H4 (cell line): ENCODE measurements at regions not wholly inside any gene's neighbourhood (a gene's known extent, or its start where the extent isn't known, plus 50 kb on each side); places are given as distances from the start of the nearest gene placed in this dataset.

Source experiments
- DNase-seq: peaks from one replicate; pipeline ENCODE4 v3.0.0-alpha.2; 2015; ENCODE audit warnings: low spot score

- no peak for DNase-seq
These were observed 86.7 kb upstream of the NRIP1 start for GRCh38 chr21:15151385-15152103.

- no peak for DNase-seq
These were observed 87.8 kb upstream of the NRIP1 start for GRCh38 chr21:15152591-15152990.

GRCh38 chr21:15159382-15160020 is 94.7 kb upstream of the NRIP1 start:
- DNase-seq: no peak

GRCh38 chr21:15160136-15160535 is 95.3 kb upstream of the NRIP1 start:
- no peak for DNase-seq

- no peak for DNase-seq
These were observed 98.1 kb upstream of the NRIP1 start for GRCh38 chr21:15162921-15163320.

- DNase-seq: no peak
These were observed 99.5 kb upstream of the NRIP1 start for GRCh38 chr21:15164273-15164672.

- no peak for DNase-seq
These were observed 100.0 kb upstream of the NRIP1 start for GRCh38 chr21:15164678-15165303.

- DNase-seq: no peak
These were observed 105.8 kb upstream of the NRIP1 start for GRCh38 chr21:15170614-15171013.

- no peak for DNase-seq
These were observed 106.7 kb upstream of the NRIP1 start for GRCh38 chr21:15171546-15171945.

GRCh38 chr21:15172963-15173362 is 108.2 kb upstream of the NRIP1 start:
- no peak for DNase-seq

GRCh38 chr21:15174923-15175322 is 110.1 kb upstream of the NRIP1 start:
- no peak for DNase-seq

- DNase-seq: no peak
These were observed 117.9 kb upstream of the NRIP1 start for GRCh38 chr21:15182731-15183130.

GRCh38 chr21:15183813-15184257 is 119.0 kb upstream of the NRIP1 start:
- no peak for DNase-seq

GRCh38 chr21:15190412-15190811 is 125.6 kb upstream of the NRIP1 start:
- DNase-seq: no peak

- DNase-seq: no peak
These were observed 126.0 kb upstream of the NRIP1 start for GRCh38 chr21:15190837-15191236.

- no peak for DNase-seq
These were observed 126.5 kb upstream of the NRIP1 start for GRCh38 chr21:15191342-15191741.

GRCh38 chr21:15192243-15192642 is 127.4 kb upstream of the NRIP1 start:
- no peak for DNase-seq

GRCh38 chr21:15193937-15194336 is 129.1 kb upstream of the NRIP1 start:
- DNase-seq: no peak

GRCh38 chr21:15195104-15195503 is 130.3 kb upstream of the NRIP1 start:
- no peak for DNase-seq

GRCh38 chr21:15195768-15196167 is 131.0 kb upstream of the NRIP1 start:
- no peak for DNase-seq

- no peak for DNase-seq
These were observed 132.9 kb upstream of the NRIP1 start for GRCh38 chr21:15197696-15198095.

- DNase-seq: no peak
These were observed 134.9 kb upstream of the NRIP1 start for GRCh38 chr21:15199414-15200383.
